K562 (cell line): ENCODE measurements at regions not wholly inside any gene's neighbourhood (a gene's known extent, or its start where the extent isn't known, plus 50 kb on each side); places are given as distances from the start of the nearest gene placed in this dataset.

Experiments used
- ATAC-seq: fragments of 200-7000 bp; cut with Tn5 transposase; 3 replicates; pipeline ENCODE4 v1.9.1; 2020; ENCODE audit warnings: moderate library complexity
- BruUV-seq: library from RNA; stranded (reverse); fragments of 400-500 nt; replicated peaks from 2 replicates; lab custom pipeline; 2021; lab: Mats Ljungman, UMichigan
- CTCF ChIA-PET: fragments of 300-600 bp; formaldehyde crosslinking; extraction: SDS; loops from one replicate; lab custom pipeline; 2021; ENCODE audit warnings: low intra/inter-chr PET ratio; lab: Yijun Ruan, JAX
- POLR2A ChIA-PET: fragments of 300-600, 350-650 bp; sonication (Branson Sonifier 250); formaldehyde crosslinking; extraction: SDS; loops from one replicate; lab custom pipeline; 2021; ENCODE audit warnings: antibody characterized with exemption, inconsistent platforms; lab: Yijun Ruan, JAX
- DNase-seq, 4 experiments: peaks; one replicate each; pipeline versions ENCODE4 v3.0.0 to v3.0.0-alpha.2; 2011 to 2018; ENCODE audit warnings: low spot score in 3 of 4, mixed read lengths in 3 of 4; ENCODE audit errors: extremely low read depth in 1 of 4
- FAIRE-seq: peaks from 2 replicates; lab custom pipeline; 2011; peaks lifted over from hg19 to GRCh38; lab: Jason Lieb, UNC
- H2AFZ ChIP-seq: 2 replicates; pipeline ENCODE4 v1.6.0; 2011; ENCODE audit warnings: low read depth, low read length, control low read depth, inconsistent platforms
- H3K27ac ChIP-seq: fragments of 200-600 bp; 3 replicates; pipeline ENCODE4 v1.8.0; 2011; ENCODE audit warnings: low read depth, mild to moderate bottlenecking, control low read depth, inconsistent platforms, low read length, moderate library complexity, mixed read lengths; ENCODE audit errors: extremely low read depth
- H3K27me3 ChIP-seq, 2 experiments: fragments of 300-600 bp in 1 of 2; 2 replicates in 1 of 2; 3 replicates in 1 of 2; pipeline versions ENCODE4 v1.6.0 to v1.8.0; 2011; ENCODE audit warnings: inconsistent platforms in 2 of 2, low read length in 2 of 2, mild to moderate bottlenecking in 1 of 2, mixed read lengths in 1 of 2, moderate library complexity in 1 of 2; ENCODE audit not compliant: control insufficient read depth in 2 of 2, insufficient read depth in 2 of 2
- H3K36me3 ChIP-seq: fragments of 300-600 bp; 3 replicates; pipeline ENCODE4 v1.8.0; 2011; ENCODE audit warnings: mild to moderate bottlenecking, low read length, inconsistent platforms; ENCODE audit not compliant: control insufficient read depth, insufficient read depth
- H3K4me1 ChIP-seq, 2 experiments: fragments of 200-600 bp in 1 of 2; replicated peaks in 1 of 2; 2 replicates in 1 of 2; 3 replicates in 1 of 2; pipeline versions ENCODE4 v1.5.1 to v1.8.0; 2011; ENCODE audit warnings: inconsistent platforms in 2 of 2, low read length in 2 of 2, mild to moderate bottlenecking in 1 of 2, mixed read lengths in 1 of 2, moderate library complexity in 1 of 2; ENCODE audit not compliant: control insufficient read depth in 2 of 2, insufficient read depth in 2 of 2
- H3K4me2 ChIP-seq: 2 replicates; pipeline ENCODE4 v1.6.1; 2011; ENCODE audit warnings: low read length, control low read depth, inconsistent platforms, mixed read lengths; ENCODE audit not compliant: insufficient read depth
- H3K4me3 ChIP-seq: fragments of 200-600 bp; sonication (generic), shearing (Covaris generic); 2 replicates; pipeline ENCODE4 v1.5.1; 2016; ENCODE audit warnings: control low read depth, inconsistent platforms
- H3K79me2 ChIP-seq: fragments of 200-600 bp; 3 replicates; pipeline ENCODE4 v1.8.0; 2011; ENCODE audit warnings: low read length, inconsistent platforms; ENCODE audit not compliant: control insufficient read depth, insufficient read depth
- H3K9ac ChIP-seq, 2 experiments: 2 replicates each; pipeline versions ENCODE4 v1.6.0 to v1.6.1; 2011; ENCODE audit warnings: low read depth in 2 of 2, low read length in 2 of 2, control low read depth in 1 of 2, inconsistent platforms in 1 of 2, mild to moderate bottlenecking in 1 of 2, mixed read lengths in 1 of 2; ENCODE audit not compliant: insufficient read depth in 1 of 2
- H3K9me1 ChIP-seq: one replicate; pipeline ENCODE4 v1.6.0; 2011; ENCODE audit warnings: inconsistent platforms, mild to moderate bottlenecking, low read length, moderate library complexity; ENCODE audit not compliant: control insufficient read depth, insufficient read depth
- H3K9me3 ChIP-seq: replicated peaks from 2 replicates; pipeline ENCODE4 v1.5.1; 2011; ENCODE audit warnings: low read depth, low read length, inconsistent platforms; ENCODE audit not compliant: control insufficient read depth, insufficient read depth
- H4K20me1 ChIP-seq: replicated peaks from 2 replicates; pipeline ENCODE4 v1.6.1; 2011; ENCODE audit warnings: low read length, inconsistent platforms, mixed read lengths; ENCODE audit not compliant: control insufficient read depth, insufficient read depth
- WGBS: fragments of 100-300 bp; shearing (Covaris generic); methylation state at CpG from one replicate; pipeline ENCODE4 v1.1.6; 2016; ENCODE audit warnings: low coverage, mixed read lengths; ENCODE audit not compliant: insufficient coverage; ENCODE audit errors: missing lambda C conversion rate; 5-methylcytosine and 5-hydroxymethylcytosine counted together
- in situ Hi-C: fragments of 300-500 bp; cut with MboI; formaldehyde crosslinking; loops from 4 replicates; pipeline ENCODE4 v1.15.0; 2018; ENCODE audit warnings: inconsistent platforms, mixed read lengths
- intact Hi-C: fragments of 100-400 bp; cut with micrococcal nuclease; formaldehyde crosslinking; loops from 2 replicates; pipeline ENCODE4 v1.14.2; 2022
- TF ChIP-seq, protein P1 (sequence below): fragments of 450-650 bp; IDR thresholded peaks from 2 replicates; pipeline ENCODE4 v1.7.1; 2018; ENCODE audit warnings: mild to moderate bottlenecking, low read depth; ENCODE audit not compliant: partially characterized antibody
- TF ChIP-seq, protein P2 (sequence below): fragments of 450-650 bp; formaldehyde crosslinking; IDR thresholded peaks from 2 replicates; pipeline ENCODE4 v1.4.0; 2020; ENCODE audit warnings: mild to moderate bottlenecking, moderate library complexity

DNA sequence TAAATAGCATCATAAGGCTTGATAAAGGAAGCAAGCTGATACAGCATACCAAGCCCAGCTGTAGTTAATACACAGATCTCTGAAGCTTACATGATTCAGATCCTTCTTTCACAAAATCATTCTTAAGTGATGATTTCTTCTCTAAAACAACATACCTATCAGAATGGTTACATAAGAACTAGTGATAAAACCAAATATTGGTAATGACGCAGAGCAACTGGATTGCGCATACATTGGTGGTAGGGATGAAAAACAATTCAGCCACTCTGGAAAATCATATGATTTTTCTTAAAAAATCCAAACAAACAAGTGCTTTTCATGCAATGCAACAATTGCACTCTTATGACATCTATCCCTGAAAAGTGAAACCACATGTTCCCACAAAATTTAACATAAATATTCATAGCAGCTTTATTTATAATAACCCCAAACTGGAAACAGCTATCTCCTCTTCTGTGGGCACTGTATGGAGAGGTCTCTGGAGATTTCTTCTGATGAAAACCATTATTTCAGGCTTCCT, 153.6 kb upstream of the DSEL start:
- no peaks in the 10 kb centered on the region for H4K20me1 ChIP-seq
- ChIA-PET CTCF (no interaction called here), POLR2A (no interaction called here)
- DNase-seq (no peak), ATAC-seq (no peak), FAIRE-seq (no peak)
- H3K4me3 ChIP-seq, result no peak overlapping the region
- no peak overlapping the region for H2AFZ ChIP-seq
- no peaks in the 10 kb centered on the region for H3K9me1 ChIP-seq
- H3K79me2 ChIP-seq, result no peaks in the 10 kb centered on the region
- H3K9me3 ChIP-seq, result no peaks in the 10 kb centered on the region
- H3K4me2 ChIP-seq, result no peak overlapping the region
- TF ChIP-seq, protein P1, sequence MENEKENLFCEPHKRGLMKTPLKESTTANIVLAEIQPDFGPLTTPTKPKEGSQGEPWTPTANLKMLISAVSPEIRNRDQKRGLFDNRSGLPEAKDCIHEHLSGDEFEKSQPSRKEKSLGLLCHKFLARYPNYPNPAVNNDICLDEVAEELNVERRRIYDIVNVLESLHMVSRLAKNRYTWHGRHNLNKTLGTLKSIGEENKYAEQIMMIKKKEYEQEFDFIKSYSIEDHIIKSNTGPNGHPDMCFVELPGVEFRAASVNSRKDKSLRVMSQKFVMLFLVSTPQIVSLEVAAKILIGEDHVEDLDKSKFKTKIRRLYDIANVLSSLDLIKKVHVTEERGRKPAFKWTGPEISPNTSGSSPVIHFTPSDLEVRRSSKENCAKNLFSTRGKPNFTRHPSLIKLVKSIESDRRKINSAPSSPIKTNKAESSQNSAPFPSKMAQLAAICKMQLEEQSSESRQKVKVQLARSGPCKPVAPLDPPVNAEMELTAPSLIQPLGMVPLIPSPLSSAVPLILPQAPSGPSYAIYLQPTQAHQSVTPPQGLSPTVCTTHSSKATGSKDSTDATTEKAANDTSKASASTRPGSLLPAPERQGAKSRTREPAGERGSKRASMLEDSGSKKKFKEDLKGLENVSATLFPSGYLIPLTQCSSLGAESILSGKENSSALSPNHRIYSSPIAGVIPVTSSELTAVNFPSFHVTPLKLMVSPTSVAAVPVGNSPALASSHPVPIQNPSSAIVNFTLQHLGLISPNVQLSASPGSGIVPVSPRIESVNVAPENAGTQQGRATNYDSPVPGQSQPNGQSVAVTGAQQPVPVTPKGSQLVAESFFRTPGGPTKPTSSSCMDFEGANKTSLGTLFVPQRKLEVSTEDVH, result no peak
- TF ChIP-seq, protein P2, sequence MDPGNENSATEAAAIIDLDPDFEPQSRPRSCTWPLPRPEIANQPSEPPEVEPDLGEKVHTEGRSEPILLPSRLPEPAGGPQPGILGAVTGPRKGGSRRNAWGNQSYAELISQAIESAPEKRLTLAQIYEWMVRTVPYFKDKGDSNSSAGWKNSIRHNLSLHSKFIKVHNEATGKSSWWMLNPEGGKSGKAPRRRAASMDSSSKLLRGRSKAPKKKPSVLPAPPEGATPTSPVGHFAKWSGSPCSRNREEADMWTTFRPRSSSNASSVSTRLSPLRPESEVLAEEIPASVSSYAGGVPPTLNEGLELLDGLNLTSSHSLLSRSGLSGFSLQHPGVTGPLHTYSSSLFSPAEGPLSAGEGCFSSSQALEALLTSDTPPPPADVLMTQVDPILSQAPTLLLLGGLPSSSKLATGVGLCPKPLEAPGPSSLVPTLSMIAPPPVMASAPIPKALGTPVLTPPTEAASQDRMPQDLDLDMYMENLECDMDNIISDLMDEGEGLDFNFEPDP, result no peak
- intact Hi-C loops (no loop called here), in situ Hi-C loops (no loop called here)
- no peaks in the 10 kb centered on the region for H3K36me3 ChIP-seq
- no peak overlapping the region for H3K9ac ChIP-seq
- 0% methylated on average over 2 of the region's 2 CpGs for WGBS
- H3K4me1 ChIP-seq, result no peaks in the 10 kb centered on the region
- no peak overlapping the region for H3K27ac ChIP-seq
- no TSS peak for BruUV-seq
- H3K27me3 ChIP-seq, result no peaks in the 10 kb centered on the region
